CD4-positive, alpha-beta memory T cell (primary cell): ENCODE measurements at regions not wholly inside any gene's neighbourhood (a gene's known extent, or its start where the extent isn't known, plus 50 kb on each side); places are given as distances from the start of the nearest gene placed in this dataset.

ENCODE experiments used
- CTCF ChIA-PET: fragments of 350-600 bp; sonication (Branson Sonifier 250); formaldehyde crosslinking; loops from one replicate; lab custom pipeline; 2021; ENCODE audit warnings: inconsistent platforms; ENCODE audit not compliant: partially characterized antibody; lab: Charles Lee
- POLR2A ChIA-PET: fragments of 350-600 bp; sonication (Branson Sonifier 250); formaldehyde crosslinking; loops from one replicate; lab custom pipeline; 2021; ENCODE audit not compliant: partially characterized antibody; lab: Charles Lee
- DNase-seq, 5 donors: peaks; one replicate each; pipeline versions ENCODE4 v3.0.0 to v3.0.0-alpha.2; 2020 to 2022; ENCODE audit warnings: mixed read lengths in 1 of 5
- H3K27ac ChIP-seq: one replicate; pipeline ENCODE4 v1.7.0; 2013; ENCODE audit warnings: low read depth, low read length
- H3K27me3 ChIP-seq: 2 replicates; pipeline ENCODE4 v1.7.0; 2013; ENCODE audit warnings: mild to moderate bottlenecking, low read length, moderate library complexity; ENCODE audit not compliant: insufficient read depth
- H3K36me3 ChIP-seq: 2 replicates; pipeline ENCODE4 v1.7.0; 2013; ENCODE audit warnings: mild to moderate bottlenecking, low read length, moderate library complexity; ENCODE audit not compliant: insufficient read depth
- H3K4me1 ChIP-seq: 2 replicates; pipeline ENCODE4 v1.7.0; 2013; ENCODE audit warnings: mild to moderate bottlenecking, low read length, moderate library complexity; ENCODE audit not compliant: insufficient read depth
- H3K4me3 ChIP-seq, 2 donors: one replicate each; pipeline ENCODE4 v1.7.0; 2013; ENCODE audit warnings: low read length in 2 of 2, mild to moderate bottlenecking in 1 of 2
- H3K9me3 ChIP-seq, 2 donors: one replicate each; pipeline ENCODE4 v1.7.0; 2013; ENCODE audit warnings: low read length in 2 of 2, control low read depth in 1 of 2; ENCODE audit not compliant: control insufficient read depth in 1 of 2
- H3K27ac Mint-ChIP-seq, 7 donors: one replicate each; pipeline ENCODE4 v1.8.0; 2020 to 2021; ENCODE audit warnings: mixed read lengths in 7 of 7, mild to moderate bottlenecking in 6 of 7, inconsistent platforms in 3 of 7, moderate library complexity in 3 of 7
- H3K27me3 Mint-ChIP-seq, 2 donors: one replicate each; pipeline ENCODE4 v1.8.0; 2020 to 2021; ENCODE audit warnings: mixed read lengths in 2 of 2
- H3K36me3 Mint-ChIP-seq, 2 donors: one replicate each; pipeline ENCODE4 v1.8.0; 2020 to 2021; ENCODE audit warnings: mixed read lengths in 2 of 2, inconsistent platforms in 1 of 2, mild to moderate bottlenecking in 1 of 2
- H3K4me1 Mint-ChIP-seq, 4 donors: one replicate each; pipeline ENCODE4 v1.8.0; 2020 to 2021; ENCODE audit warnings: mixed read lengths in 4 of 4, mild to moderate bottlenecking in 1 of 4
- H3K4me3 Mint-ChIP-seq, 8 donors: one replicate each; pipeline ENCODE4 v1.8.0; 2020 to 2021; ENCODE audit warnings: mixed read lengths in 8 of 8, mild to moderate bottlenecking in 7 of 8, moderate library complexity in 6 of 8, inconsistent platforms in 3 of 8
- H3K9me3 Mint-ChIP-seq, 8 donors: one replicate each; pipeline ENCODE4 v1.8.0; 2020 to 2021; ENCODE audit warnings: mixed read lengths in 8 of 8, mild to moderate bottlenecking in 5 of 8, inconsistent platforms in 3 of 8, moderate library complexity in 1 of 8
- intact Hi-C: fragments of 100-400 bp; cut with micrococcal nuclease; formaldehyde crosslinking; loops from one replicate; pipeline ENCODE4 v1.15.1; 2023

GRCh38 chr2:67212203-67212602 is 184.9 kb upstream of the ETAA1 start:
- no peaks in the 10 kb centered on the region for H3K9me3 ChIP-seq
- Mint-ChIP-seq H3K36me3 (no peaks in the 10 kb centered on the region), H3K27me3 (no peaks in the 10 kb centered on the region), H3K4me3 (no peak overlapping the region), H3K4me1 (no peaks in the 10 kb centered on the region), H3K9me3 (peaks cover 0 to 11% (median under 1%) of the 10 kb centered on the region in 8 donors), H3K27ac (no peak overlapping the region)
- intact Hi-C loops: no loop called here
- ChIA-PET POLR2A (no interaction called here), CTCF (no interaction called here)
- DNase-seq: no peak
- no peaks in the 10 kb centered on the region for H3K27me3 ChIP-seq
- H3K36me3 ChIP-seq: no peaks in the 10 kb centered on the region
- H3K4me3 ChIP-seq: no peak overlapping the region
- no peaks in the 10 kb centered on the region for H3K4me1 ChIP-seq
- no peak overlapping the region for H3K27ac ChIP-seq

DNA sequence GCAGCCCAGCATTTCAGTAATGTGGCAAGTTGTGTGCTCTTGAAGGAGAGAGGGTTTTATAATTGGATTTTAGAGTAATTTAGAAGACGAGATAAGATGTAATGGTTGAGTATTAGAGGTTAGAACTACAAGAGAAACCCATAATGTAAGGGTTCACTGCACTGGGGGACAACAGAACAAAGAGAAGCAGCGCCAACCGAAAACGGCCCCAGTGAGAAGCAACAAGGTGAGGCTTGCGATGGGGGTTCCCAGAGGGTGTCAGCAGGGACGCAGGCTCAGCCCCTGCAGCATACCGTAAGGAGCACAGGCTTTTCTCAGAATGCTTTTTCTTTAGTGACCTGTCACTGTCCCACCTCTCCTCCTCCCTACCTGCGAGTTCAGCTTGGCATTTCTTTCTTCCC is 183.9 kb upstream of the ETAA1 start:
- Mint-ChIP-seq H3K4me3 (no peak overlapping the region), H3K9me3 (peaks cover 0 to 15% (median 4%) of the 10 kb centered on the region in 8 donors), H3K4me1 (no peaks in the 10 kb centered on the region), H3K27me3 (no peaks in the 10 kb centered on the region), H3K27ac (no peak overlapping the region), H3K36me3 (no peaks in the 10 kb centered on the region)
- H3K4me1 ChIP-seq: no peaks in the 10 kb centered on the region
- ChIA-PET POLR2A (no interaction called here), CTCF (no interaction called here)
- no peak overlapping the region for H3K27ac ChIP-seq
- no peaks in the 10 kb centered on the region for H3K9me3 ChIP-seq
- DNase-seq: no peak
- no peak overlapping the region for H3K4me3 ChIP-seq
- no peaks in the 10 kb centered on the region for H3K27me3 ChIP-seq
- no peaks in the 10 kb centered on the region for H3K36me3 ChIP-seq
- intact Hi-C loops: no loop called here

DNA sequence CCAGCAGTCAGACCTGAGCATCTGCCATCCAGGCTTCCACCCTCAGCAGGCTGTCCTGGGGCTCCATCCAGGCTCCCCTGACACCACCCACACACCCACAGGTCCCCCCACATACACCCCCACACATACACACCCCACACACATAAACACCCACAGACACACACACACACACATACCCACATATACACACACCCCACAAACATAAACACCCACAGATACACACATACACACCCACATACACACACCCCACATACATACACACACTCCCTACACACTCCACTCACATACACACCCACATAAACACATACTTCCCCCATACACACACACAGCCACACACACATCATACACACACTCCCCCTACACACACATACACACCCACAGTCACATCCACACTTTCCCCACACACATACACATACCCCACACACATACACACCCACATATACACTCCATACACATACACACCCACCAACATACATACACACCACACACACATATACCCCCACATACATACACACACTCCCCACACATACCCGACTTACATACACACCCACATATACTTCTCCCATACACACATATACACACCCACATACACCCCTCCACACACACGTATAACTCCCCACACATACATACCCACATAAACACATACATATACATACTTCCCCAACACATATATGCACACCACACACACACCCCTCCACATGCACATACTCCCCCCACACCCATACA is 183.3 kb upstream of the ETAA1 start:
- Histone ChIP-seq H3K36me3 (no peaks in the 10 kb centered on the region), H3K27ac (no peak overlapping the region), H3K9me3 (no peaks in the 10 kb centered on the region), H3K27me3 (no peaks in the 10 kb centered on the region), H3K4me1 (no peaks in the 10 kb centered on the region), H3K4me3 (no peak overlapping the region)
- H3K36me3 Mint-ChIP-seq: no peaks in the 10 kb centered on the region
- intact Hi-C loops: no loop called here
- H3K4me1 Mint-ChIP-seq: no peaks in the 10 kb centered on the region
- no peaks in the 10 kb centered on the region for H3K27me3 Mint-ChIP-seq
- no peak for DNase-seq
- CTCF ChIA-PET: no interaction called here
- H3K4me3 Mint-ChIP-seq: no peak overlapping the region
- POLR2A ChIA-PET: no interaction called here
- H3K27ac Mint-ChIP-seq: no peak overlapping the region
- H3K9me3 Mint-ChIP-seq: peaks cover 0 to 19% (median 5%) of the 10 kb centered on the region in 8 donors

DNA sequence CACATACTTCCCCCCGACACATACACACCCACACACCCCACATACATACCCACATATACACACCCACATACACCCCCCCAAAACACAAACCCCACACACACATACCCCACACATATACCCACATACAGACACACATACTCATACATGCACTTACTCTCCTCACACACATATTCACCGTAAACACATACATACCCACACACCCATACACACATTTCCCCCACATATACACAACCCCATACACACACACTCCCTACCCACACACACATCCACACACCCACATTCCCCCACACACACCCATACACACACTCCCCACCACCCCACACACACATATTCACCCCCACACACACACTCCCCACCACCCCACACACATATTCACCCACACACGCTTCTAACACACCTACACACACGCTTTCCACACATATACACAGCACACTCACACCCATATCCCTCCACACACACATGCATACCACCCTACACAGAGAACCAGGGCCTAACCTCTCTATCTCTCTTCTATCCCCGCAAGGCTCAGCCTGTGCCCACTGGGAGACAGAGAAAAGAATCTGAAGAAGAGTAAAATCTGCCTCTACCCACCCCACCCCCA is 182.4 kb upstream of the ETAA1 start:
- ChIA-PET POLR2A (no interaction called here), CTCF (no interaction called here)
- Mint-ChIP-seq H3K4me1 (no peaks in the 10 kb centered on the region), H3K9me3 (peaks cover 0 to 20% (median 5%) of the 10 kb centered on the region in 8 donors), H3K27me3 (no peaks in the 10 kb centered on the region), H3K4me3 (no peak overlapping the region), H3K36me3 (no peaks in the 10 kb centered on the region), H3K27ac (no peak overlapping the region)
- Histone ChIP-seq H3K27ac (no peak overlapping the region), H3K9me3 (no peaks in the 10 kb centered on the region), H3K4me3 (no peak overlapping the region), H3K27me3 (no peaks in the 10 kb centered on the region), H3K4me1 (no peaks in the 10 kb centered on the region), H3K36me3 (no peaks in the 10 kb centered on the region)
- no peak for DNase-seq
- intact Hi-C loops: no loop called here

- peaks cover 0 to 20% (median 5%) of the 10 kb centered on the region in 8 donors for H3K9me3 Mint-ChIP-seq
- H3K36me3 Mint-ChIP-seq: no peaks in the 10 kb centered on the region
- Histone ChIP-seq H3K4me1 (no peaks in the 10 kb centered on the region), H3K9me3 (no peaks in the 10 kb centered on the region), H3K36me3 (no peaks in the 10 kb centered on the region), H3K27ac (no peak overlapping the region), H3K4me3 (no peak overlapping the region), H3K27me3 (no peaks in the 10 kb centered on the region)
- POLR2A ChIA-PET: no interaction called here
- no peak overlapping the region for H3K27ac Mint-ChIP-seq
- CTCF ChIA-PET: no interaction called here
- no peaks in the 10 kb centered on the region for H3K4me1 Mint-ChIP-seq
- H3K4me3 Mint-ChIP-seq: no peak overlapping the region
- intact Hi-C loops: no loop called here
- no peaks in the 10 kb centered on the region for H3K27me3 Mint-ChIP-seq
- peak in 1 of 5 donors; percentile 0 for DNase-seq
Measured at GRCh38 chr2:67215214-67216055, 181.7 kb upstream of the ETAA1 start.

DNA sequence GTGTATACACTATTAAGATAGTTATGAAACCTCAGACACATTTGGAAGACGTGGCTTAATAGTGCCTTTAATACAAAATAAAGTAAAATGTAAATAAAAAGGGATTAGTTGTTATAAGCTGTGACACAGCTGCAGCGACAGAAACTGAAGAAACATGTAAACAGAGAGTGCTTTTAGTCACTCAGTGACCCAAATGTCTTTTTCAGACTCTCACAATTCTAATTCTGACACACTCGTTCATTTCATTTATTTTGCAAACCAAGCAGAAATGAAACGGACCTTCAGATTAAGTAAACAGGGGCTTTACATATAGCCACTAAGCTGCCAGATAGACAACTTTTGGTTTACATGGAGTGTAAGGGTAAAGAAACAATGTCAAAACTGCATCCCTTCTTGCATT is 181.0 kb upstream of the ETAA1 start:
- ChIA-PET POLR2A (no interaction called here), CTCF (no interaction called here)
- Mint-ChIP-seq H3K27me3 (no peaks in the 10 kb centered on the region), H3K36me3 (no peaks in the 10 kb centered on the region), H3K4me3 (no peak overlapping the region), H3K4me1 (no peaks in the 10 kb centered on the region), H3K9me3 (peaks cover 0 to 20% (median 5%) of the 10 kb centered on the region in 8 donors), H3K27ac (no peak overlapping the region)
- H3K9me3 ChIP-seq: no peaks in the 10 kb centered on the region
- no peak for DNase-seq
- H3K4me3 ChIP-seq: no peak overlapping the region
- no peaks in the 10 kb centered on the region for H3K4me1 ChIP-seq
- H3K36me3 ChIP-seq: no peaks in the 10 kb centered on the region
- no peaks in the 10 kb centered on the region for H3K27me3 ChIP-seq
- no peak overlapping the region for H3K27ac ChIP-seq
- intact Hi-C loops: no loop called here

GRCh38 chr2:67216881-67217280 is 180.3 kb upstream of the ETAA1 start:
- no peak for DNase-seq
- ChIA-PET CTCF (no interaction called here), POLR2A (no interaction called here)
- Mint-ChIP-seq H3K36me3 (no peaks in the 10 kb centered on the region), H3K27ac (no peak overlapping the region), H3K4me1 (no peaks in the 10 kb centered on the region), H3K27me3 (no peaks in the 10 kb centered on the region), H3K9me3 (peaks cover 0 to 20% (median 5%) of the 10 kb centered on the region in 8 donors), H3K4me3 (no peak overlapping the region)
- no peaks in the 10 kb centered on the region for H3K36me3 ChIP-seq
- intact Hi-C loops: no loop called here
- H3K27me3 ChIP-seq: no peaks in the 10 kb centered on the region
- no peak overlapping the region for H3K4me3 ChIP-seq
- H3K27ac ChIP-seq: no peak overlapping the region
- H3K9me3 ChIP-seq: no peaks in the 10 kb centered on the region
- no peaks in the 10 kb centered on the region for H3K4me1 ChIP-seq
